Neural progenitor cell (in vitro differentiated cells): ENCODE measurements at regions not wholly inside any gene's neighbourhood (a gene's known extent, or its start where the extent isn't known, plus 50 kb on each side); places are given as distances from the start of the nearest gene placed in this dataset.

ENCODE experiments used
- CTCF ChIP-seq: fragments of 200-600 bp; sonication (generic); IDR thresholded peaks from 2 replicates; pipeline ENCODE4 v1.5.1; 2017; ENCODE audit warnings: antibody characterized with exemption, mild to moderate bottlenecking
- EZH2 ChIP-seq: fragments of 200-600 bp; sonication (generic); IDR thresholded peaks from 2 replicates; pipeline ENCODE4 v1.6.1; 2017; ENCODE audit warnings: antibody characterized with exemption, mild to moderate bottlenecking, moderate library complexity

DNA sequence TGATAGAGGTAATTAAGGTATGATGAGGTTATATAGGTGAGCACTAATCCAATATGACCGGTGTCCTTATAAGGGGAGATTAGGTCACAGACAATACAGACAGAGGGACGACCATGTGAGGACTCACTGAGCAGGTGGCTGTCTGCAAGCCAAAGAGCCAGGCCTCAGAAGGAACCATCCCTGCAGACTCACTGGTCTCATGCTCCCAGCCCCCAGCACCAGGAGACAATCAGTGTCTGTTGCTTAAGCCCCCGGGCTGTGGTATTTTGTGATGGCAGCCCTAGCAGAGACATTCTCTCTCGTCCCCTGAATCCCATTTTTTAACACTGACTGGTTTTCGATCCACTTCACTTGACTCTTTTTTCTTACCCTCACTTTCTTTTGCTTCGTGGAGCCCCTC is 51.9 kb upstream of the PABPC3 start:
- no peak for TF ChIP-seq EZH2
- TF ChIP-seq CTCF: no peak
